Right lobe of liver (tissue), 4 donors: ENCODE measurements at regions not wholly inside any gene's neighbourhood (a gene's known extent, or its start where the extent isn't known, plus 50 kb on each side); places are given as distances from the start of the nearest gene placed in this dataset.

Experiments used
- POLR2A ChIP-seq: fragments of 450-650 bp; IDR thresholded peaks from one replicate; pipeline ENCODE4 v1.6.1; 2017; ENCODE audit warnings: antibody characterized with exemption, mild to moderate bottlenecking
- TF ChIP-seq, protein P1 (sequence below), 4 donors: fragments of 200-600 bp in 3 of 4; fragments of 450-650 bp in 1 of 4; IDR thresholded peaks; one replicate each; pipeline versions ENCODE4 v1.5.1 to v1.8.0; 2016 to 2022; ENCODE audit warnings: antibody characterized with exemption in 4 of 4, mild to moderate bottlenecking in 2 of 4
- donor health status: DM: no; HTN: no; CAD: no.
- donor health status: DM: no; HTN: no; CAD: no.
- donor health status: DM: no; HTN: yes; CAD: no.

DNA sequence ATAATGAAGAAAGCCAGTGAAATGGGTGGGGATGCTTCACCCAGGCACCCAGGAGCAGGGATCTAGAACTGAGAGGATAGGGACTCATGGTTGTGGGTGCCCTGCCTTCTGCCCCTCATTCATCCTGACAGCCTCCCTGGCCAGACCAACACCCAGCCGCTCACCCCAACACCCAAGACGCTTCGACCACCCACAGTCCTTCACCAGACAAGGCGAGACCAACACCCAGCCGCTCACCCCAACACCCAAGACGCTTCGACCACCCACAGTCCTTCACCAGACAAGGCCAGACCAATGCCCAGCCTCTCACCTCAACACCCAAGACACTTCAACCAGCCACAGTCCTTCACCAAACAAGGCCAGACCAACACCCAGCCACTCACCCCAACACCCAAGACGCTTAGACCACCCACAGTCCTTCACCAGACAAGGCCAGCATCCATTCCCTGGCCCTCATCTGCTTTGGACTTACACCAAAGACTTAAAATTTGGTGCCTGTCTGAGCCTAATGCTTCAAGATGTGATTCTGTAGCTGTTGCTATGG lies 131.5 kb downstream of the ANKRD60 start:
- TF ChIP-seq POLR2A = no peak
- TF ChIP-seq, protein P1, sequence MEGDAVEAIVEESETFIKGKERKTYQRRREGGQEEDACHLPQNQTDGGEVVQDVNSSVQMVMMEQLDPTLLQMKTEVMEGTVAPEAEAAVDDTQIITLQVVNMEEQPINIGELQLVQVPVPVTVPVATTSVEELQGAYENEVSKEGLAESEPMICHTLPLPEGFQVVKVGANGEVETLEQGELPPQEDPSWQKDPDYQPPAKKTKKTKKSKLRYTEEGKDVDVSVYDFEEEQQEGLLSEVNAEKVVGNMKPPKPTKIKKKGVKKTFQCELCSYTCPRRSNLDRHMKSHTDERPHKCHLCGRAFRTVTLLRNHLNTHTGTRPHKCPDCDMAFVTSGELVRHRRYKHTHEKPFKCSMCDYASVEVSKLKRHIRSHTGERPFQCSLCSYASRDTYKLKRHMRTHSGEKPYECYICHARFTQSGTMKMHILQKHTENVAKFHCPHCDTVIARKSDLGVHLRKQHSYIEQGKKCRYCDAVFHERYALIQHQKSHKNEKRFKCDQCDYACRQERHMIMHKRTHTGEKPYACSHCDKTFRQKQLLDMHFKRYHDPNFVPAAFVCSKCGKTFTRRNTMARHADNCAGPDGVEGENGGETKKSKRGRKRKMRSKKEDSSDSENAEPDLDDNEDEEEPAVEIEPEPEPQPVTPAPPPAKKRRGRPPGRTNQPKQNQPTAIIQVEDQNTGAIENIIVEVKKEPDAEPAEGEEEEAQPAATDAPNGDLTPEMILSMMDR (IDR thresholded peaks at IDR 0.05) = no peak
